SHP77 treated with DMSO at 0.1 percent for 48 hours (cell line): ENCODE measurements at regions not wholly inside any gene's neighbourhood (a gene's known extent, or its start where the extent isn't known, plus 50 kb on each side); places are given as distances from the start of the nearest gene placed in this dataset.
"Not testable (repeated sequence)": the region's sequence is repeated elsewhere in the genome, so short reads cannot be mapped to it uniquely, and the experiment has no call there.

ENCODE experiments used
- DNase-seq: peaks from one replicate; lab custom pipeline; 2025; lab: John Stamatoyannopoulos, UW

- DNase-seq, result no peak
These were observed 892.1 kb upstream of the DDX18 start for GRCh38 chr2:116922414-116922813.

- DNase-seq, result no peak
These were observed 890.0 kb upstream of the DDX18 start for GRCh38 chr2:116924509-116924908.

GRCh38 chr2:116935097-116935814, 879.2 kb upstream of the DDX18 start:
- DNase-seq, result no peak

- DNase-seq, result no peak
These were observed 866.2 kb upstream of the DDX18 start for GRCh38 chr2:116948258-116948657.

- no peak for DNase-seq
These were observed 865.2 kb upstream of the DDX18 start for GRCh38 chr2:116949249-116949648.

- no peak for DNase-seq
These were observed 862.2 kb upstream of the DDX18 start for GRCh38 chr2:116952254-116952653.

GRCh38 chr2:116955646-116956045, 858.8 kb upstream of the DDX18 start:
- no peak for DNase-seq

GRCh38 chr2:116975608-116976007, 838.9 kb upstream of the DDX18 start:
- DNase-seq, result no peak

GRCh38 chr2:116979916-116980764, 834.4 kb upstream of the DDX18 start:
- DNase-seq, result no peak

- no peak for DNase-seq
These were observed 827.0 kb upstream of the DDX18 start for GRCh38 chr2:116987447-116987846.

- DNase-seq, result no peak
These were observed 826.2 kb upstream of the DDX18 start for GRCh38 chr2:116988303-116988702.

GRCh38 chr2:117019357-117019756, 795.1 kb upstream of the DDX18 start:
- no peak for DNase-seq

GRCh38 chr2:117027646-117028045, 786.8 kb upstream of the DDX18 start:
- DNase-seq, result no peak

GRCh38 chr2:117028708-117029107, 785.8 kb upstream of the DDX18 start:
- not testable (repeated sequence) for DNase-seq

GRCh38 chr2:117055499-117056375, 758.8 kb upstream of the DDX18 start:
- DNase-seq, result no peak

GRCh38 chr2:117056376-117056748, 758.1 kb upstream of the DDX18 start:
- DNase-seq, result no peak

- DNase-seq, result no peak
These were observed 757.5 kb upstream of the DDX18 start for GRCh38 chr2:117057016-117057415.

- DNase-seq, result no peak
These were observed 756.1 kb upstream of the DDX18 start for GRCh38 chr2:117058366-117058765.

- no peak for DNase-seq
These were observed 750.5 kb upstream of the DDX18 start for GRCh38 chr2:117064021-117064420.

- DNase-seq, result no peak
These were observed 748.6 kb upstream of the DDX18 start for GRCh38 chr2:117065912-117066311.

- no peak for DNase-seq
These were observed 746.6 kb upstream of the DDX18 start for GRCh38 chr2:117067900-117068299.

GRCh38 chr2:117068371-117068770, 746.1 kb upstream of the DDX18 start:
- no peak for DNase-seq
